ENCODE measurements at regions not wholly inside any gene's neighbourhood (a gene's known extent, or its start where the extent isn't known, plus 50 kb on each side); places are given as distances from the start of the nearest gene placed in this dataset.

DNA sequence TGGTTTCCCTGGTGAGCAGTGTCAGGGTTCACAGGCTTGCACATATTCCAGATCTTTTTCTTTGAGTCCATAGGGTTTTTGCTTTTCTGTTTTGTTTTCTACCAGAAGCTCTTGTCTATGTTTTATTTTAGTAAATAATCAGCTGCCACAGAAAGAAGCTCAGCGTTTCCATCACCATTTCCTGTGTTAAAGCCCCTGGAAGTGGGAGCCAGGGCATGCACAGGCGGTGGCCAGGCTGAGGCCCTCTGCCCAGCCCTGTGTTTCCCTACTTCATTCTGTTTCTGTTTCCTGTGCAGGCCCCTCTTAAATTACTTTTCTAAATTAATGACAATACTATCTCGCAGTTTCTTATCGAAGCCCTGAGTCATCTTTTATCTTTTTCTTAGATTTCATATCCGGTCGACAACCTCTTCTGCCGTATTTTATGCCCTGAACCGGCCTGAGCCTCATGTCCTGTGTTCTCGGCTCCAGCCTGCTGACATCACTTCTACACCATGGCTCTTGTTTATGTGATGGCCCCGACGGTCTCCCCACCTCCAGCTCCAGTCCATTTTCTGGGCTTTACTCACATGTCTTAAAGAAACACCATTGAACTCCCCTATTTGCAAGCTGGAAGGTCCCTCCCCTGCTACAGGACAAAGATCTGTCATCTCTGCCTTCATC, 442.2 kb downstream of the TCERG1L start:
- TF ChIP-seq, protein P1, sequence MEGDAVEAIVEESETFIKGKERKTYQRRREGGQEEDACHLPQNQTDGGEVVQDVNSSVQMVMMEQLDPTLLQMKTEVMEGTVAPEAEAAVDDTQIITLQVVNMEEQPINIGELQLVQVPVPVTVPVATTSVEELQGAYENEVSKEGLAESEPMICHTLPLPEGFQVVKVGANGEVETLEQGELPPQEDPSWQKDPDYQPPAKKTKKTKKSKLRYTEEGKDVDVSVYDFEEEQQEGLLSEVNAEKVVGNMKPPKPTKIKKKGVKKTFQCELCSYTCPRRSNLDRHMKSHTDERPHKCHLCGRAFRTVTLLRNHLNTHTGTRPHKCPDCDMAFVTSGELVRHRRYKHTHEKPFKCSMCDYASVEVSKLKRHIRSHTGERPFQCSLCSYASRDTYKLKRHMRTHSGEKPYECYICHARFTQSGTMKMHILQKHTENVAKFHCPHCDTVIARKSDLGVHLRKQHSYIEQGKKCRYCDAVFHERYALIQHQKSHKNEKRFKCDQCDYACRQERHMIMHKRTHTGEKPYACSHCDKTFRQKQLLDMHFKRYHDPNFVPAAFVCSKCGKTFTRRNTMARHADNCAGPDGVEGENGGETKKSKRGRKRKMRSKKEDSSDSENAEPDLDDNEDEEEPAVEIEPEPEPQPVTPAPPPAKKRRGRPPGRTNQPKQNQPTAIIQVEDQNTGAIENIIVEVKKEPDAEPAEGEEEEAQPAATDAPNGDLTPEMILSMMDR (IDR thresholded peaks at IDR 0.05 in 4 of 5, conservative IDR thresholded peaks at IDR 0.05 in 1 of 5) = no peak
- no peak for TF ChIP-seq POLR2A (IDR thresholded peaks at IDR 0.05)
